Activated naive CD4-positive, alpha-beta T cell treated with anti-CD3 and anti-CD28 coated beads, Interleukin-2, amount 50 U/mL, for 72 hours (primary cell): ENCODE measurements at regions not wholly inside any gene's neighbourhood (a gene's known extent, or its start where the extent isn't known, plus 50 kb on each side); places are given as distances from the start of the nearest gene placed in this dataset.
"Not testable (repeated sequence)": the region's sequence is repeated elsewhere in the genome, so short reads cannot be mapped to it uniquely, and the experiment has no call there.

Experiments
- ATAC-seq, 2 donors: fragments of 150-1000 bp; cut with Tn5 transposase; 2 replicates each; pipeline ENCODE4 v1.10.0; 2021; ENCODE audit warnings: mild to moderate bottlenecking in 2 of 2, moderate library complexity in 2 of 2
- DNase-seq, 2 donors: peaks; one replicate each; pipeline ENCODE4 v3.0.0; 2021 to 2022; ENCODE audit warnings: low spot score in 2 of 2
- H3K27ac Mint-ChIP-seq, 2 donors: one replicate each; pipeline ENCODE4 v1.8.0; 2022; ENCODE audit warnings: mild to moderate bottlenecking in 2 of 2, mixed read lengths in 2 of 2
- H3K36me3 Mint-ChIP-seq, 2 donors: one replicate each; pipeline ENCODE4 v1.8.0; 2022; ENCODE audit warnings: mixed read lengths in 2 of 2
- H3K9me3 Mint-ChIP-seq, 2 donors: one replicate each; pipeline ENCODE4 v1.8.0; 2022; ENCODE audit warnings: mixed read lengths in 2 of 2

GRCh38 chr11:41519696-41520095 lies 60.2 kb upstream of the LRRC4C start:
- DNase-seq (no peak), ATAC-seq (no peak)
- Mint-ChIP-seq H3K27ac (no peak overlapping the region), H3K36me3 (no peaks in the 10 kb centered on the region), H3K9me3 (peaks cover 4 to 18% of the 10 kb centered on the region in 2 donors)

- DNase-seq, result no peak
- H3K27ac Mint-ChIP-seq, result no peak overlapping the region
- peaks cover 4 to 18% of the 10 kb centered on the region in 2 donors for H3K9me3 Mint-ChIP-seq
- ATAC-seq, result no peak
- H3K36me3 Mint-ChIP-seq, result no peaks in the 10 kb centered on the region
These were observed 62.9 kb upstream of the LRRC4C start for GRCh38 chr11:41522391-41522790.

- Mint-ChIP-seq H3K36me3 (no peaks in the 10 kb centered on the region), H3K9me3 (peaks cover 4 to 13% of the 10 kb centered on the region in 2 donors), H3K27ac (no peak overlapping the region)
- ATAC-seq, result no peak
- no peak for DNase-seq
These were observed 63.6 kb upstream of the LRRC4C start for GRCh38 chr11:41522899-41523672.

- Mint-ChIP-seq H3K36me3 (peaks cover 0 to 7% of the 10 kb centered on the region in 2 donors), H3K27ac (no peak overlapping the region), H3K9me3 (peaks cover 21 to 24% of the 10 kb centered on the region in 2 donors)
- no peak for DNase-seq
- ATAC-seq, result no peak
These were observed 68.1 kb upstream of the LRRC4C start for GRCh38 chr11:41527530-41527929.

- Mint-ChIP-seq H3K36me3 (peaks cover 0 to 7% of the 10 kb centered on the region in 2 donors), H3K27ac (no peak overlapping the region), H3K9me3 (peaks cover 27 to 32% of the 10 kb centered on the region in 2 donors)
- ATAC-seq (no peak), DNase-seq (no peak)
These were observed 73.0 kb upstream of the LRRC4C start for GRCh38 chr11:41532413-41532812.

GRCh38 chr11:41533761-41534160 lies 74.3 kb upstream of the LRRC4C start:
- Mint-ChIP-seq H3K9me3 (peaks cover 32 to 34% of the 10 kb centered on the region in 2 donors), H3K36me3 (peaks cover 0 to 7% of the 10 kb centered on the region in 2 donors), H3K27ac (no peak overlapping the region)
- ATAC-seq (no peak), DNase-seq (no peak)

- ATAC-seq (no peak), DNase-seq (no peak)
- Mint-ChIP-seq H3K9me3 (peaks cover 28 to 32% of the 10 kb centered on the region in 2 donors), H3K27ac (no peak overlapping the region), H3K36me3 (peaks cover 0 to 10% of the 10 kb centered on the region in 2 donors)
These were observed 74.9 kb upstream of the LRRC4C start for GRCh38 chr11:41534391-41534790.

- peaks cover 0 to 9% of the 10 kb centered on the region in 2 donors for H3K36me3 Mint-ChIP-seq
- ATAC-seq, result no peak
- DNase-seq, result no peak
- peaks cover 23 to 32% of the 10 kb centered on the region in 2 donors for H3K9me3 Mint-ChIP-seq
- H3K27ac Mint-ChIP-seq, result no peak overlapping the region
These were observed 75.4 kb upstream of the LRRC4C start for GRCh38 chr11:41534861-41535260.

GRCh38 chr11:41536021-41536568 lies 76.6 kb upstream of the LRRC4C start:
- no peak for ATAC-seq
- Mint-ChIP-seq H3K9me3 (peaks cover 19 to 36% of the 10 kb centered on the region in 2 donors), H3K27ac (no peak overlapping the region)

GRCh38 chr11:41544902-41545301 lies 85.5 kb upstream of the LRRC4C start:
- not testable (repeated sequence) for DNase-seq, H3K27ac Mint-ChIP-seq, ATAC-seq
- peaks cover 0 to 37% of the 10 kb centered on the region in 2 donors for H3K36me3 Mint-ChIP-seq
- H3K9me3 Mint-ChIP-seq, result peaks cover 29 to 35% of the 10 kb centered on the region in 2 donors

More at GRCh38 chr11:41536021-41536568, 76.6 kb upstream of the LRRC4C start:
- DNase-seq, result no peak
- H3K36me3 Mint-ChIP-seq, result peaks cover 0 to 4% of the 10 kb centered on the region in 2 donors

- H3K36me3 Mint-ChIP-seq, result no peaks in the 10 kb centered on the region
- DNase-seq, result no peak
These were observed 119.1 kb upstream of the LRRC4C start for GRCh38 chr11:41578421-41579051.

GRCh38 chr11:41579546-41579945 lies 120.1 kb upstream of the LRRC4C start:
- Mint-ChIP-seq H3K36me3 (no peaks in the 10 kb centered on the region), H3K9me3 (peaks cover 26 to 27% of the 10 kb centered on the region in 2 donors), H3K27ac (no peak overlapping the region)
- no peak for ATAC-seq
- DNase-seq, result no peak

More at GRCh38 chr11:41578421-41579051, 119.1 kb upstream of the LRRC4C start:
- no peak for ATAC-seq
- Mint-ChIP-seq H3K9me3 (peaks cover 22% of the 10 kb centered on the region in 2 donors), H3K27ac (no peak overlapping the region)

- ATAC-seq (no peak), DNase-seq (no peak)
- peaks cover 13 to 18% of the 10 kb centered on the region in 2 donors for H3K9me3 Mint-ChIP-seq
- H3K36me3 Mint-ChIP-seq, result peaks cover 0 to 7% of the 10 kb centered on the region in 2 donors
- H3K27ac Mint-ChIP-seq, result no peak overlapping the region
These were observed 150.1 kb upstream of the LRRC4C start for GRCh38 chr11:41609511-41609910.

- no peak for DNase-seq
- Mint-ChIP-seq H3K27ac (no peak overlapping the region), H3K36me3 (peaks cover 5 to 7% of the 10 kb centered on the region in 2 donors), H3K9me3 (peaks cover 25 to 27% of the 10 kb centered on the region in 2 donors)
- no peak for ATAC-seq
These were observed 153.0 kb upstream of the LRRC4C start for GRCh38 chr11:41612415-41612814.

- no peak for ATAC-seq
- Mint-ChIP-seq H3K9me3 (peaks cover 23 to 25% of the 10 kb centered on the region in 2 donors), H3K36me3 (peaks cover 5 to 7% of the 10 kb centered on the region in 2 donors), H3K27ac (no peak overlapping the region)
- no peak for DNase-seq
These were observed 153.9 kb upstream of the LRRC4C start for GRCh38 chr11:41613326-41613725.

GRCh38 chr11:41622707-41623359 lies 163.4 kb upstream of the LRRC4C start:
- H3K36me3 Mint-ChIP-seq, result peaks cover 0 to 4% of the 10 kb centered on the region in 2 donors
- H3K9me3 Mint-ChIP-seq, result peaks cover 18 to 30% of the 10 kb centered on the region in 2 donors
- no peak overlapping the region for H3K27ac Mint-ChIP-seq
- no peak for DNase-seq
- ATAC-seq, result no peak

GRCh38 chr11:41659985-41660384 lies 200.5 kb upstream of the LRRC4C start:
- ATAC-seq, result no peak
- no peak for DNase-seq

More at GRCh38 chr11:41659985-41660384, 200.5 kb upstream of the LRRC4C start:
- Mint-ChIP-seq H3K36me3 (peaks cover 0 to 12% of the 10 kb centered on the region in 2 donors), H3K27ac (no peak overlapping the region), H3K9me3 (peaks cover 19 to 25% of the 10 kb centered on the region in 2 donors)
